Chondrocyte (in vitro differentiated cells): ENCODE measurements at regions not wholly inside any gene's neighbourhood (a gene's known extent, or its start where the extent isn't known, plus 50 kb on each side); places are given as distances from the start of the nearest gene placed in this dataset.

ENCODE experiments used
- DNase-seq: peaks from one replicate; pipeline ENCODE4 v3.0.0; 2021; ENCODE audit warnings: mixed read lengths, low spot score
- H3K27ac Mint-ChIP-seq: one replicate; pipeline ENCODE4 v1.8.0; 2021; ENCODE audit warnings: mild to moderate bottlenecking, moderate library complexity, mixed read lengths; ENCODE audit not compliant: unreplicated experiment
- H3K27me3 Mint-ChIP-seq: 2 replicates; pipeline ENCODE4 v1.8.0; 2021; ENCODE audit warnings: low read depth, mixed read lengths
- H3K36me3 Mint-ChIP-seq: 2 replicates; pipeline ENCODE4 v1.8.0; 2021; ENCODE audit warnings: low read depth, mixed read lengths
- H3K4me1 Mint-ChIP-seq: 2 replicates; pipeline ENCODE4 v1.8.0; 2021; ENCODE audit warnings: low read depth, mild to moderate bottlenecking, mixed read lengths
- H3K4me3 Mint-ChIP-seq: one replicate; pipeline ENCODE4 v1.8.0; 2021; ENCODE audit warnings: mild to moderate bottlenecking, moderate library complexity, mixed read lengths; ENCODE audit not compliant: unreplicated experiment
- H3K9me3 Mint-ChIP-seq: 2 replicates; pipeline ENCODE4 v1.8.0; 2021; ENCODE audit warnings: low read depth, mixed read lengths
- TF ChIP-seq, protein P1 (sequence below): fragments of 200-600 bp; sonication (generic); IDR thresholded peaks from 2 replicates; pipeline ENCODE4 v1.5.0; 2021; ENCODE audit warnings: antibody characterized with exemption, mild to moderate bottlenecking, moderate library complexity

GRCh38 chr2:128368437-128369107 lies 49.9 kb upstream of the HS6ST1 start:
- TF ChIP-seq, protein P1, sequence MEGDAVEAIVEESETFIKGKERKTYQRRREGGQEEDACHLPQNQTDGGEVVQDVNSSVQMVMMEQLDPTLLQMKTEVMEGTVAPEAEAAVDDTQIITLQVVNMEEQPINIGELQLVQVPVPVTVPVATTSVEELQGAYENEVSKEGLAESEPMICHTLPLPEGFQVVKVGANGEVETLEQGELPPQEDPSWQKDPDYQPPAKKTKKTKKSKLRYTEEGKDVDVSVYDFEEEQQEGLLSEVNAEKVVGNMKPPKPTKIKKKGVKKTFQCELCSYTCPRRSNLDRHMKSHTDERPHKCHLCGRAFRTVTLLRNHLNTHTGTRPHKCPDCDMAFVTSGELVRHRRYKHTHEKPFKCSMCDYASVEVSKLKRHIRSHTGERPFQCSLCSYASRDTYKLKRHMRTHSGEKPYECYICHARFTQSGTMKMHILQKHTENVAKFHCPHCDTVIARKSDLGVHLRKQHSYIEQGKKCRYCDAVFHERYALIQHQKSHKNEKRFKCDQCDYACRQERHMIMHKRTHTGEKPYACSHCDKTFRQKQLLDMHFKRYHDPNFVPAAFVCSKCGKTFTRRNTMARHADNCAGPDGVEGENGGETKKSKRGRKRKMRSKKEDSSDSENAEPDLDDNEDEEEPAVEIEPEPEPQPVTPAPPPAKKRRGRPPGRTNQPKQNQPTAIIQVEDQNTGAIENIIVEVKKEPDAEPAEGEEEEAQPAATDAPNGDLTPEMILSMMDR = no peak
- DNase-seq = no peak
- H3K4me3 Mint-ChIP-seq = no peak overlapping the region
- H3K27ac Mint-ChIP-seq = peak overlapping the region; percentile 74
- H3K4me1 Mint-ChIP-seq = peaks cover 51% of the 10 kb centered on the region
- H3K9me3 Mint-ChIP-seq = no peaks in the 10 kb centered on the region
- H3K27me3 Mint-ChIP-seq = no peaks in the 10 kb centered on the region
- H3K36me3 Mint-ChIP-seq = no peaks in the 10 kb centered on the region

- peaks cover 51% of the 10 kb centered on the region for H3K4me1 Mint-ChIP-seq
- no peak overlapping the region for H3K4me3 Mint-ChIP-seq
- H3K27me3 Mint-ChIP-seq = no peaks in the 10 kb centered on the region
- H3K27ac Mint-ChIP-seq = peak overlapping the region; percentile 74
- TF ChIP-seq, protein P1 = no peak
- H3K36me3 Mint-ChIP-seq = no peaks in the 10 kb centered on the region
- no peak for DNase-seq
- no peaks in the 10 kb centered on the region for H3K9me3 Mint-ChIP-seq
Measured at GRCh38 chr2:128369108-128369555, 50.5 kb upstream of the HS6ST1 start.

GRCh38 chr2:128369602-128370467 lies 51.2 kb upstream of the HS6ST1 start:
- no peaks in the 10 kb centered on the region for H3K36me3 Mint-ChIP-seq
- peaks cover 52% of the 10 kb centered on the region for H3K4me1 Mint-ChIP-seq
- H3K27me3 Mint-ChIP-seq = no peaks in the 10 kb centered on the region
- no peak overlapping the region for H3K4me3 Mint-ChIP-seq
- H3K27ac Mint-ChIP-seq = peak overlapping the region; percentile 74
- no peaks in the 10 kb centered on the region for H3K9me3 Mint-ChIP-seq
- TF ChIP-seq, protein P1 = no peak
- peak; percentile 54 for DNase-seq

GRCh38 chr2:128370468-128371247 lies 52.0 kb upstream of the HS6ST1 start:
- no peaks in the 10 kb centered on the region for H3K9me3 Mint-ChIP-seq
- peak; percentile 83 for DNase-seq
- H3K4me3 Mint-ChIP-seq = no peak overlapping the region
- TF ChIP-seq, protein P1 = no peak
- no peaks in the 10 kb centered on the region for H3K27me3 Mint-ChIP-seq
- H3K4me1 Mint-ChIP-seq = peaks cover 48% of the 10 kb centered on the region
- no peaks in the 10 kb centered on the region for H3K36me3 Mint-ChIP-seq
- no peak overlapping the region for H3K27ac Mint-ChIP-seq

- Mint-ChIP-seq H3K4me3 (no peak overlapping the region), H3K9me3 (no peaks in the 10 kb centered on the region)
Measured at GRCh38 chr2:128371248-128371630, 52.6 kb upstream of the HS6ST1 start.

More at GRCh38 chr2:128371248-128371630, 52.6 kb upstream of the HS6ST1 start:
- Mint-ChIP-seq H3K36me3 (no peaks in the 10 kb centered on the region), H3K27ac (no peak overlapping the region), H3K27me3 (no peaks in the 10 kb centered on the region), H3K4me1 (peaks cover 44% of the 10 kb centered on the region)
- DNase-seq = peak; percentile 73
- TF ChIP-seq, protein P1 = no peak
